ENCODE measurements at regions not wholly inside any gene's neighbourhood (a gene's known extent, or its start where the extent isn't known, plus 50 kb on each side); places are given as distances from the start of the nearest gene placed in this dataset.
"Not testable (repeated sequence)": the region's sequence is repeated elsewhere in the genome, so short reads cannot be mapped to it uniquely, and the experiment has no call there.

DNA sequence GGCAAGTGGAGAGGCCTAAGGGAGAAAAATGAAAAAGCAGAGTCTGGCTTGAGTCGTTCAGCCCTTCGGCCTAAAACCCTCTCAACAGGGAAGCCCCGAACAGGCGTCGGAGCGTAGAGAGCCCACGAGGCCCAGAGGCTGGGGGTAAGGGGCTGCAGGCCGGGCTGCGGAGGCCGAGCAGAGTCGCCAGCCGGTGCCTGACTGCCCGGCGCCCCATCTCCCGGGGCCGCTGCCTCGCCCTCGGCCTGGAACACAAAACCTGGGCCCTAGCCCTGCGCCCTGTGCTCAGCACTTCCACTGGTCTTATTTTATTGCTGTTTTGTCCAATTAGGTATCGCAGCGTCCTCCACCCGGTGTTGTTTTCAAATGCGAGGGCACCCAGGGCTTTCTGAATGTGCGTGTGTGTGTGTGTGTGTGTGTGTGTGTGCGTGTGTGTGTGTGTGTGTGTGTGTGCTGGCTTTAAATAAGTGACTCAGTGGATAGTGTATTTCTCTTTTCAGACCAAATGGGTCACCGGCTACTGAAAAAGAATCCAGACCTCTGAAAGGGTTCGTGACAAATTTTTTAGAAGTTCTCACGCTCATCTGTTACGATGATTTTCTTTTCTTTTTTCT is 463.1 kb upstream of the ZNG1F start:
- not testable (repeated sequence) for TF ChIP-seq PPARA (CRISPR knock-in tag; IDR thresholded peaks at IDR 0.05; ENCODE audit: borderline replicate concordance); CSDC2 (CRISPR knock-in tag; IDR thresholded peaks at IDR 0.05)

All from SK-N-SH treated with all-trans-retinoic acid at 6 μM for 48 hours (cell line).